HEK293 (cell line): ENCODE measurements at regions not wholly inside any gene's neighbourhood (a gene's known extent, or its start where the extent isn't known, plus 50 kb on each side); places are given as distances from the start of the nearest gene placed in this dataset.

Source experiments
- CTCF ChIA-PET: fragments of 350-600 bp; formaldehyde crosslinking; extraction: SDS; loops from one replicate; lab custom pipeline; 2021; ENCODE audit warnings: antibody characterized with exemption; lab: Yijun Ruan, JAX
- POLR2A ChIA-PET: fragments of 300-600 bp; formaldehyde crosslinking; extraction: SDS; loops from one replicate; lab custom pipeline; 2020; ENCODE audit warnings: antibody characterized with exemption, inconsistent platforms; lab: Yijun Ruan, JAX
- H3K27ac ChIP-seq: fragments of 200-500 bp; sonication (Bioruptor generic); 2 replicates; pipeline ENCODE4 v1.5.1; 2014; ENCODE audit warnings: low read depth, low read length, control low read depth, inconsistent platforms; ENCODE audit errors: extremely low read depth
- H3K36me3 ChIP-seq, 2 experiments: fragments of 200-500 bp in 1 of 2; sonication (Bioruptor generic) in 1 of 2; 1 replicate in 1 of 2; 2 replicates in 1 of 2; pipeline ENCODE4 v1.5.1; 2014 to 2017; ENCODE audit warnings: inconsistent platforms in 2 of 2, low read length in 2 of 2; ENCODE audit not compliant: control insufficient read depth in 2 of 2, insufficient read depth in 1 of 2
- H3K4me1 ChIP-seq: fragments of 200-500 bp; sonication (Bioruptor generic); 2 replicates; pipeline ENCODE4 v1.5.1; 2014; ENCODE audit warnings: mild to moderate bottlenecking, low read length, inconsistent platforms; ENCODE audit not compliant: control insufficient read depth, insufficient read depth
- H3K4me3 ChIP-seq: 2 replicates; pipeline ENCODE4 v1.5.1; 2011; ENCODE audit warnings: low read depth, mild to moderate bottlenecking, control low read depth, low read length, moderate library complexity
- H3K9me3 ChIP-seq: fragments of 200-500 bp; sonication (Bioruptor generic); 2 replicates; pipeline ENCODE4 v1.5.1; 2014; ENCODE audit warnings: low read depth, low read length, inconsistent platforms; ENCODE audit not compliant: control insufficient read depth, insufficient read depth
- GLIS2 ChIP-seq: fragments of 450-650 bp; formaldehyde crosslinking; IDR thresholded peaks from 2 replicates; pipeline ENCODE4 v1.5.1; 2016; ENCODE audit warnings: missing biosample characterization, missing genetic modification characterization
- KLF9 ChIP-seq: fragments of 450-650 bp; formaldehyde crosslinking; IDR thresholded peaks from 2 replicates; pipeline ENCODE4 v1.5.1; 2016; ENCODE audit warnings: missing biosample characterization, missing genetic modification characterization, low read depth
- MEIS1 ChIP-seq: sonication (generic); formaldehyde crosslinking; IDR thresholded peaks from 2 replicates; pipeline ENCODE4 v1.8.1; 2022; ENCODE audit warnings: missing genetic modification reagents, mild to moderate bottlenecking, borderline replicate concordance
- MZF1 ChIP-seq: fragments of 450-650 bp; formaldehyde crosslinking; IDR thresholded peaks from 2 replicates; pipeline ENCODE4 v1.5.1; 2017; ENCODE audit warnings: missing biosample characterization, missing genetic modification characterization, borderline replicate concordance
- PRDM6 ChIP-seq: fragments of 450-650 bp; formaldehyde crosslinking; IDR thresholded peaks from 2 replicates; pipeline ENCODE4 v1.5.1; 2017; ENCODE audit warnings: missing biosample characterization, missing genetic modification characterization
- ZBTB1 ChIP-seq: fragments of 450-650 bp; formaldehyde crosslinking; IDR thresholded peaks from 2 replicates; pipeline ENCODE4 v1.5.1; 2016; ENCODE audit warnings: missing biosample characterization, missing genetic modification characterization
- ZFP41 ChIP-seq: fragments of 450-650 bp; formaldehyde crosslinking; IDR thresholded peaks from 2 replicates; pipeline ENCODE4 v1.5.1; 2016; ENCODE audit warnings: missing biosample characterization, missing genetic modification characterization, borderline replicate concordance
- ZNF121 ChIP-seq: fragments of 450-650 bp; formaldehyde crosslinking; IDR thresholded peaks from 2 replicates; pipeline ENCODE4 v1.5.1; 2016; ENCODE audit warnings: missing biosample characterization, missing genetic modification characterization
- ZNF132 ChIP-seq: fragments of 450-650 bp; formaldehyde crosslinking; IDR thresholded peaks from 2 replicates; pipeline ENCODE4 v1.5.1; 2017; ENCODE audit warnings: missing biosample characterization, missing genetic modification characterization, borderline replicate concordance
- ZNF211 ChIP-seq: fragments of 450-650 bp; formaldehyde crosslinking; IDR thresholded peaks from 2 replicates; pipeline ENCODE4 v1.5.1; 2016; ENCODE audit warnings: low read depth, missing biosample characterization, missing genetic modification characterization
- ZNF239 ChIP-seq: fragments of 450-650 bp; formaldehyde crosslinking; IDR thresholded peaks from 2 replicates; pipeline ENCODE4 v1.5.1; 2016; ENCODE audit warnings: missing biosample characterization, missing genetic modification characterization
- ZNF366 ChIP-seq: fragments of 450-650 bp; formaldehyde crosslinking; conservative IDR thresholded peaks from 2 replicates; pipeline ENCODE4 v1.5.1; 2016; ENCODE audit warnings: missing biosample characterization, missing genetic modification characterization
- ZNF416 ChIP-seq: fragments of 450-650 bp; formaldehyde crosslinking; IDR thresholded peaks from 2 replicates; pipeline ENCODE4 v1.5.1; 2016; ENCODE audit warnings: missing biosample characterization, missing genetic modification characterization
- ZNF548 ChIP-seq: fragments of 450-650 bp; formaldehyde crosslinking; IDR thresholded peaks from 2 replicates; pipeline ENCODE4 v1.5.1; 2016; ENCODE audit warnings: missing biosample characterization, missing genetic modification characterization
- ZNF555 ChIP-seq: fragments of 450-650 bp; formaldehyde crosslinking; conservative IDR thresholded peaks from 2 replicates; pipeline ENCODE4 v1.5.1; 2017; ENCODE audit warnings: missing biosample characterization, mild to moderate bottlenecking, missing genetic modification characterization, inconsistent platforms
- ZNF561 ChIP-seq: fragments of 450-650 bp; IDR thresholded peaks from 2 replicates; pipeline ENCODE4 v1.5.1; 2018; ENCODE audit warnings: missing biosample characterization, missing genetic modification characterization, borderline replicate concordance
- ZNF670 ChIP-seq: fragments of 450-650 bp; formaldehyde crosslinking; IDR thresholded peaks from 2 replicates; pipeline ENCODE4 v1.5.1; 2016; ENCODE audit warnings: missing biosample characterization, missing genetic modification characterization, low read depth
- ZNF701 ChIP-seq: fragments of 450-650 bp; formaldehyde crosslinking; IDR thresholded peaks from 2 replicates; pipeline ENCODE4 v1.5.1; 2016; ENCODE audit warnings: missing biosample characterization, missing genetic modification characterization
- ZNF747 ChIP-seq: fragments of 450-650 bp; formaldehyde crosslinking; IDR thresholded peaks from 2 replicates; pipeline ENCODE4 v1.5.1; 2016; ENCODE audit warnings: missing biosample characterization, missing genetic modification characterization

- Histone ChIP-seq H3K9me3 (no peaks in the 10 kb centered on the region), H3K4me1 (no peaks in the 10 kb centered on the region), H3K36me3 (no peaks in the 10 kb centered on the region), H3K4me3 (no peak overlapping the region), H3K27ac (no peak overlapping the region)
- CTCF ChIA-PET: interaction anchor here (0.7 kb wide), 1 partner anchor 135 kb away, joined by 3 read pairs; no protein-coding TSS in a partner anchor
- no peak for TF ChIP-seq ZNF416
- POLR2A ChIA-PET: no interaction called here
These were observed 151.2 kb downstream of the C12orf75 start for GRCh38 chr12:105481392-105482300.

DNA sequence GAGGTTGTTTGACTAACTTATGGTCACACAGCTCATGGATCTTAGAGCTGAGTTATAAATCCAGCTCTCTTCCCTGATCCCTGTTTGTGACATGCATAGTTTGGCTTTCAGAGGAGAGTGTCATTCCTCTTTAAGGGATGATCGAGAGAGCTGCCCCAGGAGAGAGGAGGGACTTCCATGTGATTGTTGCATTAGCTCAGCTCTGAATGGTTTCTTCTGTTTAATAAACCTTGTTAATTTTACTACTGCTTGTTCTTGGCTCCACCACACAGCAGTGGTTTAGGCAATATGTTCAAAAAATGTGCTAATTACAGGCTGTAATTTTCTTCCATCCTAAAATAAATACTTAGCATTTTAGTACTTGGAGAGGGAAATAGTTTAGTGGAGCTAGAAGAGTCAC, 152.5 kb downstream of the C12orf75 start:
- Histone ChIP-seq H3K27ac (no peak overlapping the region), H3K9me3 (no peaks in the 10 kb centered on the region), H3K36me3 (no peaks in the 10 kb centered on the region), H3K4me1 (0 out of 2 replicates have a peak, but pooled peaks cover 2% of the 10 kb centered on the region), H3K4me3 (no peak overlapping the region)
- ChIA-PET CTCF (interaction anchor here (1.6 kb wide), 1 partner anchor 62 kb away, joined by 5 read pairs; no protein-coding TSS in a partner anchor), POLR2A (no interaction called here)
- TF ChIP-seq ZNF211 (tag by site-specific recombination) (no peak), ZNF561 (no peak), ZNF555 (tag by site-specific recombination) (no peak), PRDM6 (no peak), ZNF132 (tag by site-specific recombination) (no peak), MZF1 (tag by site-specific recombination) (no peak), KLF9 (no peak), ZNF701 (tag by site-specific recombination) (no peak), ZBTB1 (tag by site-specific recombination) (no peak), ZNF747 (tag by site-specific recombination) (no peak), ZNF121 (tag by site-specific recombination) (no peak), ZNF366 (tag by site-specific recombination) (no peak), ZNF239 (tag by site-specific recombination) (no peak), ZFP41 (no peak)

- no peak overlapping the region for H3K4me3 ChIP-seq
- ChIA-PET POLR2A (no interaction called here), CTCF (interaction anchor here (0.5 to 1.6 kb wide), 2 partner anchors 63 to 305 kb away, joined by 3 to 5 read pairs; no protein-coding TSS in a partner anchor)
- no peak for TF ChIP-seq ZNF548 (tag by site-specific recombination)
- TF ChIP-seq ZNF670 (tag by site-specific recombination): no peak
- TF ChIP-seq MEIS1 (CRISPR knock-in tag): no peak
- no peak for TF ChIP-seq GLIS2 (tag by site-specific recombination)
- H3K27ac ChIP-seq: no peak overlapping the region
- no peaks in the 10 kb centered on the region for H3K36me3 ChIP-seq
- H3K9me3 ChIP-seq: no peaks in the 10 kb centered on the region
- 0 out of 2 replicates have a peak, but pooled peaks cover 3% of the 10 kb centered on the region for H3K4me1 ChIP-seq
These were observed 153.2 kb downstream of the C12orf75 start for GRCh38 chr12:105483691-105484090.
